ENCODE measurements at regions not wholly inside any gene's neighbourhood (a gene's known extent, or its start where the extent isn't known, plus 50 kb on each side); places are given as distances from the start of the nearest gene placed in this dataset.
A peak's percentile ranks its signal among the peaks of the same experiment; 100 is the strongest.

GRCh38 chr1:68969441-68969840 is 472.6 kb upstream of the DEPDC1 start:
- peak; percentile 18 for DNase-seq

DNA sequence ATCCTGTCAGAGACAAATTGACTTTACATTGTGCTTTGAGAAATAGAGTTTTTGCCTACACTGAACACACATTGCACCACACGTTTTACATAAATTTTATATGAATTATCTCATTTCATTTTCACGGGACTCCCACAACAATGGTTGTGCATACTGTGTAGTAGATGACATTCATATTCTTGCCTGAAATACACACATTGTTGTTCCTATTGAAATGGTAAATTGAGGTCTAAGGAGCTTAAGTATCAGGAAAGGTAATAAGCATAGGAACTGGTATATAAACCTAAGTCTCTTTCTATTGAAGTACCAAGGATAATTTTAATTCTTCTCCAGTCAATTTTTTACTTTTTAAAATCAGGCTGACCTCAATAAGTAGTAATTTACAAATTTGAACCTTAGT is 473.7 kb upstream of the DEPDC1 start:
- no peak for DNase-seq

DNA sequence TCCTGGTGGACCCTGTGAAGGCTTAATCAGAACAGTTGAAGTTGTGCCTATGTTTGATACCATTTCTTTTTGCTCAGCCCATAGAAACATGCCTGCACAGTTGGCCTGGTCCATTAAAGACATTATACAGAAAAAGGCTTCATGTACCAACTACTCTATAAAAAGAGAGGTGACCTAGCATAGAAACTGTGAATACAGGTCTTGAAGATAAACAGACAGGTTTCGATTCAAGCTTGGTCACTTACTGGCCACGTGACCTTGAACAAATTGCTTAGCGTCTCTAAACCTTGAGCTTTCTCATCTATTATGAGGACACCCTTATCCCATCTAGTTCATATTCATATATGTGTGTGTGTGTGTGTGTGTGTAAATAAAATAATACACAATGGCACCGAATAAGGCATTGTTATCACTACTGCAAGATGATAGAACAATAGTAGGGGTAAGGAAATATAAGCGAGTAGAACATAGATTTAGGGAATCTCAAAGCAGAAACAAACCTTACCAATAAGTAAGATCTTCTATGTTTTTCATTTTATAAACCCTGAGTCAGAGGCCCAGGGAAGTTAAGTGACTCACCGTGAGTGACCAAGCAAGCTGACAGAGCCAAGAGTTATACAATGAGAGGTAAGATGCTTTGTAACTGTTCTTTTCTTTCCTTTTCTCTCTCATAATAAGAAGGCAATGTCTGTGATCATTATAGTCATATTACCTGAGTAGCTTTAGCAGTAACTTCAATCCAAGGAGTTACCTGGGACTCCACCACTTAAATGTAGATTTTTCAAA is 476.8 kb upstream of the DEPDC1 start:
- DNase-seq, result no peak

GRCh38 chr1:68974447-68974846 is 477.6 kb upstream of the DEPDC1 start:
- no peak for DNase-seq

DNA sequence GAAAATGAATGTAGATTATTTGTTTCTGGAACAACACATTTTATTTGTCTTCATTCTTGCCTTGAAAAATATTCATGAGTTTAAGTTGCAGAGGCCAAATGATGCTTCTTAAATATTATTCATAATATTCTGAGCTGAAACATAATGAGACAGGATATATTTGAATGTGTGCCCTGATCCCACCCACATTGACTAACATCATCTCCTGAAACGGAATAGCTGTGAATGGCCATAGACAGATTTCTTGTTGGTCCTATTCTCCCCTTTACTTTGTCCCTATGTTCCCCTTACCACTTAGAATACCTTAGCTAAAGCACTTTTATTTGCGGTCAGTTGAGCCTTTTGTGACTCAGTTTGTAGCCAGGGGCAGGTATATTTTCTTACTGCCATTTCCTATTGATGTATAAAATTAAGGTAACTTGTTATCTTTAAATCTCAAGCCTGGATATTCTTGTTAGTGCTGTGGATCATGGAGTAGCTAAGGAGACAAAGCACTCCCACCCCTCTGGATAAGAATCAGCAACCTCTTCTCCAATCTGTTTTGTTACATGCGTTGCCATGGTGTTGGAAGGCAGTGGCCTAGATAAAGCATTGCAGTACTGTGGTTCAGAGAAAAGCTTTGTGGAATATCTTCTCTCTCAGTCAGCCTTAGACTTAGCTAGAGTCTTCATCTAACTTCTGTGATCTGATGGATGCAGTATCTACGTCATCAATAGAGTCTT is 478.5 kb upstream of the DEPDC1 start:
- DNase-seq, result peak; percentile 15

DNA sequence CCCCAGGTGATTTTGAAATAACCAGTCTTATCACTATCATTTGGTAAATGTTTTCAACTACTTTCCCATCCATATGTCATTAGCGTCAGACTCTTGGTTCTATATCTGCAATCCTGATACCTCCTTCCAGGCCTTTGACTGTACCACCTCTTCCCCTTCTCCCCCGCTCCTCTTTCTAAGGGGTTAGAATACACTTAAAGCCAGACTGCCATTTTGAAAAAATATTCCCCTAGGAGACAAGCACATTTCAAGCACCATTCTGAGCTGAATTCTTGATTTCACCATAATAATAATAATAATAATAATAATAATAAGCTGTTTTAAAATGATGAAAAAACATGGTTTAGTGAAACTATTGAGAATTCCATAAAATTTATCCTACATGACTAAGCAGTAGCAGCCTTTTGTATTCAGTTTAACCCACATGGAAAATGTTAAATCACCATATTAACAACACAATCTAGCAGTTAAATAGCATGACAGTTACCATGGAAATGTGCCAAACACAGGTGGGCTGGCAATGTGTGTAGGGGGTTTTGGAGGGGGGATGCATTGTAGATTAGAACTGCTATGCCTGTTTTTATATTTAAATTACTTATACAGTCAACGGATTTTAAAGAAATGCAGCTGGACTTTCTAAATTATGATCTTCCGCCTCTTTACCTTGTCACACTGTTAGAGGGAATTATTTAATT is 480.2 kb upstream of the DEPDC1 start:
- no peak for DNase-seq

DNA sequence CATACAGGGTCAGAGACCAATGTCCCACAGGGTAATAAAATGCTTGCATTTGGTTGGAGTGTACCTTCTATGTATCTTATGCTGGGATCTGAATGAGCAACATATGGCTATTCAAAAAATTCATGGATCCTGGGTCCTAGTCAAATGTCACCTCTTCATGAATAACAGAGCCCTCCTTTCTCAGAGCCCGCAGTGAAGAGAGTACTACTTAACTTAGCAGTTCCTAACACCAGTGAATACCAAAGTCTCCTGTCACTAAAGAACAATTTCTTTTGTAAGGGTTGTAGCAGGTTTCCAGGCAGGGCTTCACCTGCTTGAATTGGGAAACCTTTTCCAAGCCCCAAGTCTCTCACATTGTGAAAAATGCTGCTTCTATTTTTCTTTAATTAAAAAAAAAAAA is 483.0 kb upstream of the DEPDC1 start:
- DNase-seq, result no peak

- no peak for DNase-seq
Observed at GRCh38 chr1:68984289-68984688, 487.4 kb upstream of the DEPDC1 start.

DNA sequence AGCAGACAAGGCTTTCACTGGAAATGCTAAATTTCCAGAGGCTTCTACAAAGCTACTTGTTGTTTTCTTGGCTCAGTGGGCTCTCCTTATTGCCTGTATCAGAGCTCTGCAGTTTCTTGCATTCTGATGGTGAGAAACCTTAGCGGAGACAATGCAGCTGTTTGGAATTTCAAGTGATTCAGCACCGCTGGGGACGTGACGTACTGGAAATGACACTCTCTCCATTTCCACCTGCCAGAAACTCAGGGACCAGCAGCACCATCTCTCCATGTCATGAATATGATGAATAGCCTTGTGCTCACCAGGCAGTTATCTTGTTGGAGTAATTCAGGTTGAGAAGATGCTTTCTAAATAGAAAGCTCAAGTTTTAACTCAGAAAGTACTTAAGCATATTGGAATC is 497.2 kb upstream of the DEPDC1 start:
- DNase-seq, result no peak

DNA sequence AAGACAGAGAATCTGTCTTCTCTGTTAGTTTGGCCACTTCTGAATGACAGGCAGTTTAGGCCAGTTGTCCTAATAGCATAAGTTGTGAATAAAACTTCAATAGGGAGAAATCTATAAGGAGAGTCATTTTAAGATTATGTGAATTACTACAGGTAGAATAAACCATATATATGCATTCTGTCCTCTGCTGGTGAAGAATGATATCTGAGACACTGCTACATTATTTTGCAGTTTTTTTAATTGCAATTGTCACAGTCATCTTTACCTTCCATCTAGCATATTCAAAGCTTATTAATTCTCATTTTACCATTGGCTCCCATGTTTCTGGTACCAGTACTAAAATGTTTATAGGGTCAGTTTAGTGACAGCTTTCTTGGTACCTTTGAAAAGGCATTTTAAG is 519.6 kb upstream of the DEPDC1 start:
- DNase-seq, result no peak

DNA sequence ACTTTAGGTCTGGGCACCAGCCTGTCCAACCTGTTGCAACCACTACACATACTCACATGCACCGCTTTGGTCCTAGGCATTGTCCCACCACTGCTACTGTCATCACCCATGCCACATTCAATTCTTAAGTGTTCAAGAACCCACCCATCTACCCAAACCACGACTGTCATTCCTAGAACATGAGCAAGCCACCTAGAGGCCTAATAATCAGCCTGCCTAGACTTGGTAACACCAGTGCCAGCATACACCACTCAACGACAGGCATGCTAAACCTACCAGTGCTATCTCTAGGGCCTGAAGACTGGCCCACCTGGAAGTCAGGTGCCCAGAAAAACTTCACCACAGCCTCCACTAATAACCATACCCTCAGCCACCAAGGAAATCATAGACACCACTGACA is 532.8 kb upstream of the DEPDC1 start:
- DNase-seq, result no peak

- DNase-seq, result no peak
Observed at GRCh38 chr1:69038379-69038778, 529.3 kb upstream of the LRRC7 start.

GRCh38 chr1:69045572-69045971 is 522.1 kb upstream of the LRRC7 start:
- DNase-seq, result no peak

DNA sequence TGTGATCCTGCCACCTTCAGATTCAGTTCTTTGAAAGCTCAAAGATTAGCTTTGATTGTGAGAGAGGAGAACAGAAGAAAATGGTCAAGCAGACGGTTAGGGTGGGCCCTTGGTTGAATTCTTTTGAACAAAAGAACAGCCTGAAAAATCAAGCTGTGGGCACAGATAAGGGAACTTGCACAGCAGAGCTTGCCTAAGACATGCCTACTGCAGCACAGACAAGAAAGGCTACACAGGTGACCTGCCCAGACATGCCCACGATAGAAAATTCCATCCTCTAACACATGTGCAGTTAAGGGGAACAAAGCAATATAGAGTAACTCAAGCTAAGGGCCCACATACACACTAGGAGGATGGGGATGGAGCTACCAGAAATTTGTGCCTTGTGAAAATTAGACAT is 512.5 kb upstream of the LRRC7 start:
- peak; percentile 66 for DNase-seq

- DNase-seq, result peak; percentile 75
Observed at GRCh38 chr1:69058454-69058853, 509.3 kb upstream of the LRRC7 start.

DNA sequence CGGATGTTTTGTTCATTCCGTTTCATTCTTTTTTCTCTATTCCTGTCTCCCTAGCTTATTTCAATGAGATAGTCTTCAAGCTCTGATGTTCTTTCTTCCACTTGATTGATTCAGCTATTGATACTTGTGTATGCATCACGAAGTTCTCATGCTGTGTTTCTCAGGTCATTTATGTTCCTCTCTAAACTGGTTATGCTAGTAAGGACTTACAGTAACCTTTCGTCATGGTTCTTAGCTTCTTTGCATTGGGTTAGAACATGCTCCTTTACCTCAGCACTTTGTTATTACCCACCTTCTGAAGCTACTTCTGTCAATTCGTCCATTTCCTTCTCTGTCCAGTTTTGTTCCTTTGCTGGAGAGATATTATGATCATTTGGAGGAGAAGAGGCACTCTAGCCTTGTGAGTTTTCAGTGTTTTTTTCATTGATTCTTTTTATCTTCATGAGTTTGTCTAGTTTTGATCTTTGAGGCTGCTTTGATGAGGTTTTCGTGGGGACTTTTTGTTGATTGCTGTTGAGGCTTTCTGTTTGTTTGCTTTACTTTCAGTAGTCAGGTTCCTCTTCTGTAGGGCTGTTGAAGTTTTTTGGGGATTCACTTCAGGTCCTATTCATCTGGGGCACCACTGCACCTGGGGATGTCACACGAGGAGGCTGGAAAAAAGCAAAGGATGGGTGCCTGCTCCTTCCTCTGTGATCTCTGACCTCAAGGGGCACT is 496.9 kb upstream of the LRRC7 start:
- DNase-seq, result no peak

- no peak for DNase-seq
Observed at GRCh38 chr1:69073176-69073575, 494.5 kb upstream of the LRRC7 start.

- peak; percentile 39 for DNase-seq
Observed at GRCh38 chr1:69076631-69077030, 491.1 kb upstream of the LRRC7 start.

DNA sequence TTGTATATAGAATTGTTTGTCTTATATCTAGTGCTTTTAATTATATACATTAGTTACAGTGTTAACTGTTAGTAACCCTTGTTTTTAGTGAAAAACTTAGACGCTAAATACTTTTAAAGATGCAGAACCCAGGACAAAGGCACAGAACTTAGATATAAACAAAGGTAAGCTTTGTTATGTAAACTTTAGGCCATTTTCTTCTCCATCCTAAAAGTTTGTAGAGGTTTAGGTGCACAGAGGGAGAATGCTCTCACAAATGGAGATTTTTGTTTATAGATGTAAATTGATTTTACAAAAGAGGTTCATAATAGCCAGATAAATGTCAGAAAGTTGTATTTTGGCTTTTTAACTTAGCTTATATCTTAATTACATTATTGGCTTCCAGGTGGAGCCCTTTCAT is 490.5 kb upstream of the LRRC7 start:
- DNase-seq, result no peak

- peak; percentile 65 for DNase-seq
Observed at GRCh38 chr1:69077633-69078032, 490.1 kb upstream of the LRRC7 start.

DNA sequence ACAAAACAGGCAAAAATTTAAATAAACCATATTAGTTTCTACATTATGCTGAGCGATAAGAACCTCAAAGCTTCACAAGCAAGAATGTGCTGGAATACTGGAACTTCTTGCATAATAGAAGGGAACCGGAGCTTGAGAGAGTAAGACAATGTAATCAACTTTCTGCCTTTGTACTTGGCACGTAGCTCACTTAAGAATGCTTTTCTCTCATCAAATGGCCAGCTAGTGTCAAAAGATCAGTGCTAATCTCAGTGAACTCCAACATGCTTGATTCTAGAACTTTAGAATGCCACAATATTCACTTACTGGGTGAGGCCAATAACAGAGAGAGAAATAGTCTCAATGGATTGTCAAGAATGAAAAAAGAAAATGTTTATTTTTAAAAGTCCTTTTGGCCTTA is 486.1 kb upstream of the LRRC7 start:
- no peak for DNase-seq

DNA sequence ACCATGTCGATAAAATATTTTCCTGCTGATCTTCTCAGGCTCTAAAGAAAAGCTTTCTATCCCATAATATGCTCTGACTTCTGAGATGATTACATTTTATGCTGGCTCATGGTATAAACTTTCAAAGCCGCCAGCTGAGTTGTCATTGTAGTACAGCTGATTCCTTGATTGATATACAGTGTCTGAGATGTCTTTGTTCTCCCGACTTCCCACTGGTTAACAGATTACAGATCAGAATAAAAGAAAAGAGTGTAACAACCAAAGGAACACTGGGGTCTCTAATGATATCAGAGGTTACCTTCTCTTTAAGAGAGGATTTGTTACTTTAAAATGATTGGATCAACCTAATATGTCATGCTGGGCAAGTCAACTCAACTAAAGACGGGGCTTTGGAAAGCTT is 485.4 kb upstream of the LRRC7 start:
- DNase-seq, result peak; percentile 16

DNA sequence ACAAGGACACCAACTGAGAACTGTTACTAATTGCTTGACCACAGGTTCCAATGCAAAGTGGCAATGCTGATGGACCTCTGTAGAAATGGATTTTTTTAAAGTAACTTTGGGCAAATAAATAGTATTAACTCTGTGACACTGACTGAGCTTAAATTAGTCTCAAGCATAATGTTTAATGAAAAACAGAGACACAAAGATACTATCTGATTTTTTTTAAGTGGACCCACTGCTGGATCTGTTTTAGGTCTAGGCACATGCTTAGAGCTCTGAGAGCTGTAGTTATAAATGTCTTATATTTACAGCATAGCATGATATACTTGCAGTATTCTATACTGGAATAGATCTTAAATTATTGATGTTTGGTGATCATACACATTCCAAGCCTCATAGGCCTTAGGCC is 481.6 kb upstream of the LRRC7 start:
- no peak for DNase-seq

Data from NCI-H69 (cell line).